Upper lobe of left lung (tissue), 6 donors: ENCODE measurements at regions not wholly inside any gene's neighbourhood (a gene's known extent, or its start where the extent isn't known, plus 50 kb on each side); places are given as distances from the start of the nearest gene placed in this dataset.

Experiments
- ATAC-seq, 2 donors: fragments of 200-7000 bp; cut with Tn5 transposase; one replicate each; pipeline ENCODE4 v1.9.1; 2022; ENCODE audit warnings: mild to moderate bottlenecking in 2 of 2, moderate library complexity in 2 of 2; ENCODE audit not compliant: low FRiP score in 2 of 2
- DNase-seq, 2 donors: peaks; one replicate each; pipeline ENCODE4 v3.0.0-alpha.2; 2019 to 2020
- H3K27ac ChIP-seq, 4 donors: fragments of 200-600 bp; sonication (generic); one replicate each; pipeline ENCODE4 v1.5.1; 2016 to 2019
- H3K27me3 ChIP-seq, 4 donors: fragments of 200-600 bp; sonication (generic); one replicate each; pipeline ENCODE4 v1.5.1; 2017 to 2019
- H3K36me3 ChIP-seq, 4 donors: fragments of 200-600 bp; sonication (generic); one replicate each; pipeline ENCODE4 v1.5.1; 2016 to 2019
- H3K4me1 ChIP-seq, 4 donors: fragments of 200-600 bp; sonication (generic); one replicate each; pipeline ENCODE4 v1.5.1; 2018 to 2019
- H3K4me3 ChIP-seq, 4 donors: fragments of 200-600 bp; sonication (generic); one replicate each; pipeline ENCODE4 v1.5.1; 2017 to 2019; ENCODE audit warnings: mild to moderate bottlenecking in 2 of 4, moderate library complexity in 1 of 4
- H3K9me3 ChIP-seq, 4 donors: fragments of 200-600 bp; sonication (generic); one replicate each; pipeline ENCODE4 v1.5.1; 2018 to 2019
- CTCF ChIP-seq, 6 experiments: fragments of 450-650 bp in 4 of 6; fragments of 200-600 bp in 2 of 6; sonication (generic) in 2 of 6; IDR thresholded peaks; one replicate each; pipeline ENCODE4 v1.5.1; 2016 to 2019; ENCODE audit warnings: antibody characterized with exemption in 6 of 6
- EP300 ChIP-seq, 4 donors: sonication (generic); formaldehyde crosslinking; IDR thresholded peaks; one replicate each; pipeline ENCODE4 v1.5.1; 2017; ENCODE audit warnings: antibody characterized with exemption in 4 of 4, control low read depth in 2 of 4
- POLR2A ChIP-seq, 4 donors: fragments of 450-650 bp; IDR thresholded peaks; one replicate each; pipeline ENCODE4 v1.5.1; 2016 to 2017; ENCODE audit warnings: antibody characterized with exemption in 4 of 4, mild to moderate bottlenecking in 2 of 4
- POLR2AphosphoS5 ChIP-seq, 2 donors: sonication (generic); formaldehyde crosslinking; IDR thresholded peaks; one replicate each; pipeline ENCODE4 v1.5.1; 2017; ENCODE audit warnings: antibody characterized with exemption in 2 of 2
- WGBS, 2 donors: methylation state at CpG; one replicate each; pipeline ENCODE4 v1.1.5; 2017 to 2018; 5-methylcytosine and 5-hydroxymethylcytosine counted together
- donor health status: DM: no; HTN: no; CAD: no; lungs with moderate emphysema.
- donor health status: DM: no; HTN: yes; CAD: no; lungs with severe emphysema.

DNA sequence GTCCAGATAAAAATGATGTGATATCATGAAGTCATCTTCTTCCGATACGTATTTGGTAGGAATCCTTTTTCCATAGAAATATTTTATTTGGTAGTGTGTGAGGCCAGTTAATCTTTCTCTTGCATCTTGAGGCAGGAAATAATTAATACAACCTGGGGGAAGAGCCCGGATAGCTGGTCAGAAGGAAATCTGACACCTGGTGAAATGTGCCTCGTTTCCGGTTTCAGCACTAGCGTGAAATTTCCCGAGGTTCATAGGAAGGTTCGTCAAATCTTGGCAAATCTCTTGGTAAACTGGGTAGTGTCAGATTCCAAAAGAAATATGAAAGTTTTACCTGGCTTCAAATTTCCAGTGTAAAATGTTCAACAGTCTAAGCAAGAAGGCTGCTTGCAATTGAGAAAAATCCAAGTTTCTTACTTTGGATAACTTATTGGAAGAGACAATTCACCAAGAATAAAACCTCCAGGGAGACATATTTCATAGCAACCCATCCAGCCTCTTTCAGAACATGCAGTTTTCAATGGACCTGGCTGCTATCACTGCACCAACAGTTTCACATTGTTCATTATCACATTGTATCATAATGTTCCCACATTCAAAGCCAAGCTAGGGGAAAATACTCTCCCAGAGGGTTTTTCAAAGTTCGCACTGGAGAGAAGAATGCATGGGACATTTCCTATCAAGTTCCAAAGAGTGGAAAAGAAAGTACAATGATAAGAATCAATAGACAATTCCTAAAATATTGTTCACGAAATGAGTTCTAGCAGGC is 454.5 kb upstream of the CITED2 start:
- Histone ChIP-seq H3K27ac (no peak overlapping the region), H3K27me3 (no peaks in the 10 kb centered on the region), H3K4me1 (no peaks in the 10 kb centered on the region), H3K4me3 (no peak overlapping the region), H3K36me3 (no peaks in the 10 kb centered on the region), H3K9me3 (no peaks in the 10 kb centered on the region)
- no peak for DNase-seq
- no peak for ATAC-seq
- no peak for TF ChIP-seq CTCF (IDR thresholded peaks at IDR 0.05)
- 83 to 86% methylated on average over 10 of the region's 10 CpGs for WGBS, 2 donors

GRCh38 chr6:139825935-139826374 is 451.5 kb upstream of the CITED2 start:
- no peak for DNase-seq
- TF ChIP-seq CTCF (IDR thresholded peaks at IDR 0.05): no peak
- no peak for TF ChIP-seq EP300 (IDR thresholded peaks at IDR 0.05)
- TF ChIP-seq POLR2A (IDR thresholded peaks at IDR 0.05): no peak
- no peak for TF ChIP-seq POLR2AphosphoS5 (IDR thresholded peaks at IDR 0.05)
- 88 to 96% methylated on average over 5 of the region's 5 CpGs for WGBS, 2 donors
- H3K27ac ChIP-seq: no peak overlapping the region
- ATAC-seq: no peak
- H3K27me3 ChIP-seq: no peaks in the 10 kb centered on the region
- H3K4me1 ChIP-seq: no peaks in the 10 kb centered on the region
- no peaks in the 10 kb centered on the region for H3K9me3 ChIP-seq
- no peak overlapping the region for H3K4me3 ChIP-seq
- H3K36me3 ChIP-seq: no peaks in the 10 kb centered on the region

DNA sequence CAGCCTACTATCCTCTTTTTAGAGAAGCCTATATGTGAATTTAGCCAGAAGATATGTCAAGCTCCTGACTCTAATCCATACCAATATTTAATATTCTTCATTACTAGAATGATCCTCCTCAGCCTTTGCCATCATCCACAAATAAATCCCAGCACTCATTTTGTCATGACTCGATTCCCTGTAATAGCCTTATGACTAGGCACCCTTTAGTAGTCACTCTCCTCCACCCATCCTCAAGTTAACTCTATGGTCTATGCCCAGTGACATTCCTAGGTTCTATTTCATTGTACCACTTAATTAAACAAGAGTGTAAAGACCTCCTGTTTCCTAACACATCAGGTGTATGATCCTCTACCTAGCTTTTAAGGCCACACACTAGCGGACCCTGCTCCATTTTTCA is 450.4 kb upstream of the CITED2 start:
- Histone ChIP-seq H3K4me1 (no peaks in the 10 kb centered on the region), H3K9me3 (no peaks in the 10 kb centered on the region), H3K27ac (no peak overlapping the region), H3K4me3 (no peak overlapping the region), H3K36me3 (no peaks in the 10 kb centered on the region), H3K27me3 (no peaks in the 10 kb centered on the region)
- ATAC-seq (no peak), DNase-seq (no peak)
- TF ChIP-seq POLR2AphosphoS5 (IDR thresholded peaks at IDR 0.05) (no peak), POLR2A (IDR thresholded peaks at IDR 0.05) (no peak), CTCF (IDR thresholded peaks at IDR 0.05) (no peak), EP300 (IDR thresholded peaks at IDR 0.05) (no peak)
- 94% methylated on average over 2 of the region's 2 CpGs for WGBS, 2 donors

DNA sequence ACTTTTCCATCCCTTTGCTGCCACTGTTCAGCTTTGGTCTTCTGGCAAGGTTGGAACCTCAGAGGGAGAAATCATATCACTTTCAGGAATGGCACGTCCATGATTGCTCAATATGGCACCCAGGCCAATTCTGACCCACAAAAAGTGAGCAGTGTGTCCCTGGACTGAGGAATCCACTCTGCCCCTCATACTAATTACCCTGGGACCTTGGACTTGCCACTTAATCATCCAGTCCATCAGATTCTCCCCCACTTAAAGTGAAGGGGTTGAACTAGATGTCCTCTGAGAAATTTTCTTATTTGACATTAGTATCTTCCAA is 449.3 kb upstream of the CITED2 start:
- WGBS, 2 donors: 84 to 100% methylated on average over 1 of the region's 1 CpG
- Histone ChIP-seq H3K27ac (no peak overlapping the region), H3K4me1 (no peaks in the 10 kb centered on the region), H3K9me3 (no peaks in the 10 kb centered on the region), H3K27me3 (no peaks in the 10 kb centered on the region), H3K36me3 (no peaks in the 10 kb centered on the region), H3K4me3 (no peak overlapping the region)
- DNase-seq (no peak), ATAC-seq (no peak)
- TF ChIP-seq CTCF (IDR thresholded peaks at IDR 0.05) (no peak), POLR2AphosphoS5 (IDR thresholded peaks at IDR 0.05) (no peak), EP300 (IDR thresholded peaks at IDR 0.05) (no peak), POLR2A (IDR thresholded peaks at IDR 0.05) (no peak)

GRCh38 chr6:139823099-139823807 is 448.8 kb upstream of the CITED2 start:
- Histone ChIP-seq H3K4me1 (no peaks in the 10 kb centered on the region), H3K4me3 (no peak overlapping the region), H3K9me3 (no peaks in the 10 kb centered on the region), H3K27ac (no peak overlapping the region), H3K36me3 (no peaks in the 10 kb centered on the region), H3K27me3 (no peaks in the 10 kb centered on the region)
- no peak for TF ChIP-seq EP300 (IDR thresholded peaks at IDR 0.05)
- TF ChIP-seq CTCF (IDR thresholded peaks at IDR 0.05): no peak
- TF ChIP-seq POLR2A (IDR thresholded peaks at IDR 0.05): no peak
- no peak for TF ChIP-seq POLR2AphosphoS5 (IDR thresholded peaks at IDR 0.05)
- WGBS, 2 donors: 60 to 80% methylated on average over 5 of the region's 5 CpGs
- DNase-seq: no peak
- ATAC-seq: no peak
